Endothelial cell (in vitro differentiated cells): ENCODE measurements at regions not wholly inside any gene's neighbourhood (a gene's known extent, or its start where the extent isn't known, plus 50 kb on each side); places are given as distances from the start of the nearest gene placed in this dataset.
A peak's percentile ranks its signal among the peaks of the same experiment; 100 is the strongest.

ENCODE experiments used
- DNase-seq: peaks from one replicate; pipeline ENCODE4 v3.0.0; 2021; ENCODE audit warnings: low spot score
- H3K27ac Mint-ChIP-seq: one replicate; pipeline ENCODE4 v1.8.0; 2021; ENCODE audit warnings: mixed read lengths, inconsistent platforms; ENCODE audit not compliant: unreplicated experiment
- H3K27me3 Mint-ChIP-seq: one replicate; pipeline ENCODE4 v1.8.0; 2021; ENCODE audit warnings: mild to moderate bottlenecking, moderate library complexity, mixed read lengths, inconsistent platforms; ENCODE audit not compliant: unreplicated experiment
- H3K36me3 Mint-ChIP-seq: one replicate; pipeline ENCODE4 v1.8.0; 2021; ENCODE audit warnings: mild to moderate bottlenecking, low read depth, mixed read lengths, inconsistent platforms; ENCODE audit not compliant: unreplicated experiment
- H3K4me1 Mint-ChIP-seq: one replicate; pipeline ENCODE4 v1.8.0; 2021; ENCODE audit warnings: mild to moderate bottlenecking, mixed read lengths, inconsistent platforms; ENCODE audit not compliant: unreplicated experiment
- H3K4me3 Mint-ChIP-seq: one replicate; pipeline ENCODE4 v1.8.0; 2021; ENCODE audit warnings: mild to moderate bottlenecking, mixed read lengths, inconsistent platforms; ENCODE audit not compliant: unreplicated experiment
- H3K9me3 Mint-ChIP-seq: one replicate; pipeline ENCODE4 v1.8.0; 2021; ENCODE audit warnings: mixed read lengths, inconsistent platforms; ENCODE audit not compliant: unreplicated experiment
- TF ChIP-seq, protein P1 (sequence below): fragments of 200-600 bp; sonication (generic); IDR thresholded peaks from one replicate; pipeline ENCODE4 v1.5.0; 2021; ENCODE audit warnings: antibody characterized with exemption; ENCODE audit not compliant: unreplicated experiment

DNA sequence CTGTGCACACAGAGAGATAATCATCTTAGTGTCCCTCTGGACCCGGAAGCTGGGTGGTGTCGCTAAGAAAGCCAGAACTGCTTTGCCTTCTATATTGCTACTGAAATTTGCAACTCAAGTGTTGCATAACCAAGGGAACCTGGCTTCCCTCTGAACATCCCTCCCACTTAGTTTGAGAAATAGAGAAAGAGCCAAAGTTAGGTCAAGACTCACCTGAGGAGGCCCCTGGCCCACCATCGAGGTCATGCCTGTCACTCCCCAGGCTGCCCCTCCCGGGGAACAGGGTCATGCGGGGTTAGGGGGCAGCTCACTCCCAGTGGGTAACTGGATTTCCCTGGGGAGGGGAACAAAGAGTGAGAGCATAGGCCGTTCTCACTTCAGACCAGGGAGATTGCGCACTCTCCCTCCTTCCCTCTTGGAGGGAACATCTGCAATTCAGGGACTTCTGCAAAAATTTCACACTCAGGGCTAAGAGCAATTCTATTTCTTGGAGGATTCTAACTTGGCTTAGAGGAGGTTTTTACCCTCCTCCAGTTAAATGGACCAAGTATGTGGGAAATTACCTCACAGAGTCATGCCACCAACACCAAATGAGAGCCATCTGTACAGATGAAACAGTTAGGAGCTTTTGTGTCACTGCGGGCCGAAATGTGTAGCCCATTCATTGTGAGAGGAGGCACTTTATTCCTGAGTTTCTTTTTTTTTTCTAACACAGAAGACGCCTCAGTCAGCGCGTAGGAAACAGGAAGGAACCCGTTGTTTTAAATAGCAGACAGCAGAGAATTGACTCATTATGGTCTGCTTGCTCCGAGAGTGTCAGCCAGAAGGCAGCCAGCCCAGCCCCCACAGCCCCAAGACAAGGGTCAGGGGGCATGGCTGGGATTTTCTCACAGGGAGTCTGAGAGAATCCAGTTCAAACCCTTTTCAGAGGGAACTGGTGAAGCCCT is 221.3 kb downstream of the ARHGAP12 start:
- no peak overlapping the region for H3K4me3 Mint-ChIP-seq
- H3K4me1 Mint-ChIP-seq: peaks cover 58% of the 10 kb centered on the region
- peaks cover 11% of the 10 kb centered on the region for H3K9me3 Mint-ChIP-seq
- peaks cover 19% of the 10 kb centered on the region for H3K27me3 Mint-ChIP-seq
- TF ChIP-seq, protein P1, sequence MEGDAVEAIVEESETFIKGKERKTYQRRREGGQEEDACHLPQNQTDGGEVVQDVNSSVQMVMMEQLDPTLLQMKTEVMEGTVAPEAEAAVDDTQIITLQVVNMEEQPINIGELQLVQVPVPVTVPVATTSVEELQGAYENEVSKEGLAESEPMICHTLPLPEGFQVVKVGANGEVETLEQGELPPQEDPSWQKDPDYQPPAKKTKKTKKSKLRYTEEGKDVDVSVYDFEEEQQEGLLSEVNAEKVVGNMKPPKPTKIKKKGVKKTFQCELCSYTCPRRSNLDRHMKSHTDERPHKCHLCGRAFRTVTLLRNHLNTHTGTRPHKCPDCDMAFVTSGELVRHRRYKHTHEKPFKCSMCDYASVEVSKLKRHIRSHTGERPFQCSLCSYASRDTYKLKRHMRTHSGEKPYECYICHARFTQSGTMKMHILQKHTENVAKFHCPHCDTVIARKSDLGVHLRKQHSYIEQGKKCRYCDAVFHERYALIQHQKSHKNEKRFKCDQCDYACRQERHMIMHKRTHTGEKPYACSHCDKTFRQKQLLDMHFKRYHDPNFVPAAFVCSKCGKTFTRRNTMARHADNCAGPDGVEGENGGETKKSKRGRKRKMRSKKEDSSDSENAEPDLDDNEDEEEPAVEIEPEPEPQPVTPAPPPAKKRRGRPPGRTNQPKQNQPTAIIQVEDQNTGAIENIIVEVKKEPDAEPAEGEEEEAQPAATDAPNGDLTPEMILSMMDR: no peak
- H3K36me3 Mint-ChIP-seq: peaks cover 43% of the 10 kb centered on the region
- peak overlapping the region; percentile 100 for H3K27ac Mint-ChIP-seq
- peak; percentile 78 for DNase-seq

DNA sequence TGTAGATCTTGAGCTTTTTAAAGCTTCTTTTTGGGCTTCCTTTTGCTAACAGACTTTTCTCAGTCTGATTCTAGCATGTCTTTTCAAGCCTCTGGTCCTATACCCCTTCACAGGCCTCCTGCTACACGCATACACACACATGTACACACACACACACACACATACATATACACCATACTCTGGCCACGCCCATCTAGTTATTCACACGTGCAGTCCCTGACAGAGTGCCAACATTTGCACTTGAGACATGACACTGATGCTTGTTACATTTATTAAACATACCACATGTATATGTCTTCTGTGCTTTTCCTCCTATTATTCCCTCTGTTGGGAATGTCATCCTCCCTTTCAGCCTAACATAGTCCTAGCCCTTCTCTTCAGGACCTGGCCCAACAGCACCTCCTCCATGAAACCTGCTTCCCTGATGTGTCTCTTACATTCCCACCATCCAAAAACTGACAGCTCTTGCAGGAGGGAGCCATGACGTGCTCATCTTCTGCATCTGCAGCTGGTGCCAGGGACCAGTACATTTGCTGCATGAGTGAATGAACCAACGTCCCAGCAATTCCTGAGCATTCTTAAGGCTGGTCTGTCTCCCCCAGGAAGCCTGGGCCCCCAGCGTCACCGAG is 222.1 kb downstream of the ARHGAP12 start:
- no peak for DNase-seq
- Mint-ChIP-seq H3K4me1 (peaks cover 65% of the 10 kb centered on the region), H3K27me3 (peaks cover 22% of the 10 kb centered on the region), H3K4me3 (peak overlapping the region; percentile 81), H3K9me3 (peaks cover 16% of the 10 kb centered on the region), H3K36me3 (peaks cover 44% of the 10 kb centered on the region), H3K27ac (peak overlapping the region; percentile 100)
- TF ChIP-seq, protein P1: no peak

DNA sequence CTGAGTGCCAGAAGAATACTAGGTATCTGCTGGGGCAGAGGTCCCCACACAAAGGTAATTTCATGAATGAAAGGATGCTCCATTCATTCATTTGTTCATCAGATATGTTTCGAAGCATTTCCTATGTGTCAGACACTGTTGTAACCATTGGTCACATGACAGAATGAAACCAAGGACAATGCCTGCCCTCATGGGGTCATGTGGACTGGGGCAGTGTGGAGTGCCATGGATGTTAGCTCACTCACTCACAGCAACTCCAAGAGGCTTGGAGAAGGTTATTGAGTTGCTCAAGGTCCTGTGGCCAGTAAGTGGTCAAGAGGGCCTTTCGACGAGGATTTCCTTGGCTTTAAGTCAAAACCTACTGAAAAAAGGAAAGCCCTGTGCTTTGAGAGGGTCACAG is 223.5 kb downstream of the ARHGAP12 start:
- Mint-ChIP-seq H3K27me3 (peaks cover 25% of the 10 kb centered on the region), H3K4me1 (peaks cover 79% of the 10 kb centered on the region), H3K4me3 (no peak overlapping the region), H3K36me3 (peaks cover 41% of the 10 kb centered on the region), H3K27ac (peak overlapping the region; percentile 67), H3K9me3 (peaks cover 16% of the 10 kb centered on the region)
- no peak for DNase-seq
- TF ChIP-seq, protein P1: no peak

DNA sequence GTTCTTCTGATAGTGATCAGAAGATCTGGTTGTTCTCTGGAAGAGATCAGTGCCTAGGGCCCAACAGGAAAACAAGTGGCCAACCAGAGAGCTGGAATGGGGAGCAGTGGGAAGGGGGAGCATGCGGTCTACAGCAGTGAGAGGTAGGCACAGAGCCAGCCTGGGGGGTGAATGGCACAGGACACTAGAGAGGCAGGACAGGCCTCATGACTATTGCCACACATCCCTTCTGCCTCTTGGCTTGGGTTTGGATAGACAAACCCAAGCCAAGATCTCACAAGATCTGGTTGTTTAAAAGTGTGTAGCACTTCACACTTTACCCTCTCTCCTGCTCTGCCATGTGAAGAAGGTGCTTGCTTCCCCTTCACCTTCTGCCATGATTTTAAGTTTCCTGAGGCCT is 224.4 kb downstream of the ARHGAP12 start:
- peak overlapping the region; percentile 67 for H3K27ac Mint-ChIP-seq
- peaks cover 25% of the 10 kb centered on the region for H3K27me3 Mint-ChIP-seq
- H3K4me1 Mint-ChIP-seq: peaks cover 81% of the 10 kb centered on the region
- H3K36me3 Mint-ChIP-seq: peaks cover 41% of the 10 kb centered on the region
- DNase-seq: no peak
- peaks cover 16% of the 10 kb centered on the region for H3K9me3 Mint-ChIP-seq
- no peak overlapping the region for H3K4me3 Mint-ChIP-seq
- TF ChIP-seq, protein P1: no peak

DNA sequence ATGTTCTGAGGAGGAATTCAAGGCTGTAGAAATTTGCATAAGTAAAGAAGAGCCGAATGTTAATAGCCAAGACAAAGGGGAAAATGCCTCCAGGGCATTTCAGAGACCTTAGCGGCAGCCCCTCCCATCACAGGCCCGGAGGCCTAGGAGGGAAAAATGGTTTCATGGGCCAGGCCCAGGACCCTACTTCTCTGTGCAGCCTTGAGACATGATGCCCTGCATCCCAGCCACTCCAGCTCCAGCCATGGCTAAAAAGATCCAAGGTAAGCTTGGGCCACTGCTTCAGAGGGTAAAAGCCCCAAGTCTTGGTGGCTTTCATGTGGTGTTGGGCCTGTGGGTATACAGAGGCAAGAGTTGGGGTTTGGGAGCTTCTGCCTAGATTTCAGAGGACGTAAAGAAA is 225.7 kb downstream of the ARHGAP12 start:
- no peak for DNase-seq
- peaks cover 45% of the 10 kb centered on the region for H3K36me3 Mint-ChIP-seq
- H3K9me3 Mint-ChIP-seq: peaks cover 16% of the 10 kb centered on the region
- peaks cover 81% of the 10 kb centered on the region for H3K4me1 Mint-ChIP-seq
- no peak overlapping the region for H3K4me3 Mint-ChIP-seq
- no peak overlapping the region for H3K27ac Mint-ChIP-seq
- H3K27me3 Mint-ChIP-seq: peaks cover 26% of the 10 kb centered on the region
- TF ChIP-seq, protein P1: no peak
